ENCODE measurements at regions not wholly inside any gene's neighbourhood (a gene's known extent, or its start where the extent isn't known, plus 50 kb on each side); places are given as distances from the start of the nearest gene placed in this dataset.

DNA sequence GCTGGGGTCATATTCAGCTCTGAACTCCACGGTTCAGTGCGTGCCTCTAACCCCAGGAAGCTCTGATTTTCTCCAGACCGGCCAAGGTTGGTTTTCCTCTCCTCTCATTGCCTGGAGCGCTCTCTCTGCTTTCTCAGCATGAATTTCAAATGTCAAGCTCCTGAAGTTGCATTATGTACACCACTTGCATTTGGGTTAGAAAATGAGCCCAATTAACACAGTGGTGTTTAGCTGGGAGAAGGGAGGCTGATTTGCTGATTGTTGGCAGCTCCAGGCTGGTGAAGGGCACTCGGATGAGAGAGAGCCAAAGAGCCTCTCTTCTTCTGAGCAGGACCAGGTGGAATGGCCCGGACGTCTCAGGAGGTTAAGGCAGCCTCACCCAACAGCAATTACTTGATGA, 570.9 kb downstream of the VRK1 start:
- Histone ChIP-seq H3K4me1 (ENCODE audit: control insufficient read depth, extremely low read depth, insufficient read depth, low read length) (no peaks in the 10 kb centered on the region), H3K27me3 (ENCODE audit: control insufficient read depth in 2 of 2, insufficient read depth in 2 of 2, low read length in 2 of 2) (no peaks in the 10 kb centered on the region), H3K4me2 (ENCODE audit: insufficient read depth, low read length) (no peak overlapping the region), H3K4me3 (replicated peaks in 1 of 3; ENCODE audit: insufficient read depth in 1 of 3, low read depth in 1 of 3, low read length in 3 of 3) (no peak overlapping the region), H3K9me3 (replicated peaks; ENCODE audit: control insufficient read depth, insufficient read depth, low read length) (peaks cover 6% of the 10 kb centered on the region), H2AFZ (ENCODE audit: low read depth, low read length) (no peak overlapping the region), H3K9ac (replicated peaks; ENCODE audit: extremely low read depth, insufficient read depth, low read length) (no peak overlapping the region), H4K20me1 (replicated peaks; ENCODE audit: control insufficient read depth, extremely low read depth, insufficient read depth, low read length) (no peaks in the 10 kb centered on the region), H3K79me2 (ENCODE audit: control insufficient read depth, insufficient read depth, low read length) (no peaks in the 10 kb centered on the region), H3K36me3 (ENCODE audit: control insufficient read depth in 2 of 2, extremely low read depth in 1 of 2, insufficient read depth in 2 of 2, low read length in 2 of 2) (no peaks in the 10 kb centered on the region), H3K9me1 (replicated peaks; ENCODE audit: control insufficient read depth, extremely low read depth, insufficient read depth, low read length) (no peaks in the 10 kb centered on the region), H3K27ac (ENCODE audit: insufficient read depth, low read depth, low read length) (no peak overlapping the region)
- dilution Hi-C loops (cut with MboI; ENCODE audit: extremely low pct_ligation_motif_present, low sequenced_read_pairs) (no loop called here), intact Hi-C loops (cut with micrococcal nuclease) (no loop called here)
- DNase-seq (ENCODE audit: low read depth, low spot score) (no peak), FAIRE-seq (no peak)
- ChIA-PET CTCF (no interaction called here), POLR2A (no interaction called here)
- TF ChIP-seq, protein P1, sequence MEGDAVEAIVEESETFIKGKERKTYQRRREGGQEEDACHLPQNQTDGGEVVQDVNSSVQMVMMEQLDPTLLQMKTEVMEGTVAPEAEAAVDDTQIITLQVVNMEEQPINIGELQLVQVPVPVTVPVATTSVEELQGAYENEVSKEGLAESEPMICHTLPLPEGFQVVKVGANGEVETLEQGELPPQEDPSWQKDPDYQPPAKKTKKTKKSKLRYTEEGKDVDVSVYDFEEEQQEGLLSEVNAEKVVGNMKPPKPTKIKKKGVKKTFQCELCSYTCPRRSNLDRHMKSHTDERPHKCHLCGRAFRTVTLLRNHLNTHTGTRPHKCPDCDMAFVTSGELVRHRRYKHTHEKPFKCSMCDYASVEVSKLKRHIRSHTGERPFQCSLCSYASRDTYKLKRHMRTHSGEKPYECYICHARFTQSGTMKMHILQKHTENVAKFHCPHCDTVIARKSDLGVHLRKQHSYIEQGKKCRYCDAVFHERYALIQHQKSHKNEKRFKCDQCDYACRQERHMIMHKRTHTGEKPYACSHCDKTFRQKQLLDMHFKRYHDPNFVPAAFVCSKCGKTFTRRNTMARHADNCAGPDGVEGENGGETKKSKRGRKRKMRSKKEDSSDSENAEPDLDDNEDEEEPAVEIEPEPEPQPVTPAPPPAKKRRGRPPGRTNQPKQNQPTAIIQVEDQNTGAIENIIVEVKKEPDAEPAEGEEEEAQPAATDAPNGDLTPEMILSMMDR (IDR thresholded peaks at IDR 0.05; ENCODE audit: extremely low read depth in 1 of 2, insufficient read depth in 1 of 2, low read depth in 1 of 2, low read length in 2 of 2), result no peak
- no peak for TF ChIP-seq GATA2 (IDR thresholded peaks at IDR 0.05; ENCODE audit: insufficient read depth, insufficient read length, low read depth, low read length)
- BruUV-seq (replicated peaks), result no TSS peak

DNA sequence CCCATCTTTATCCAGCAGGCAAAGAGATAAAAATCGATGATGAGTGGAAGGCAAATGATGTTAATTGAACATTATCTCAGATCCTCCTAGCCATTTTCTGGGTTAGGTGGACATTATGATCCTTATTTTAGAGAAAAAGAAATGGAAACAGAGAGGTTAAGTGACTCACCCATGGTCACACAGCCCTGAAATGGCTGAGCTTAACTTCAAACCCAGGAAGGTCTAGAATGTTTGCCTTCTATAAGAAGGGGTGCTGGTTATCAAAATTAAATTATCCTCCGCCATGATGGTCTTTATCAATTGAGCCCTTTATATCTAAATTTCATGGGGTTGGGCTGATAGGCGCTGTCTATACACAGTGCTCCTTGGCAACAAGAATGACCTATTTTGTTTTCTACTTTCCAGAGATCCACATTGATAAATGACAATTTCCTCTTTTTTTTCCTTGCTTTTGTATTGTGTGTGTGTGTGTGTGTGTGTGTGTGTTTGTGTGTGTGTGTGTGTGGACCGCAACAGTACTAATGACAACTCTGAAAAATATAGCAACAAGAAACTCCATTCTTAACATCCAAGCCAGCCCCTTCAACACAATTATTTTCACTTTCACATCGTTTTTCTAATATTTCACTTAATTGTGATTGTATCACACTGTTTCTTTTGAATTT, 571.9 kb downstream of the VRK1 start:
- Histone ChIP-seq H3K36me3 (ENCODE audit: control insufficient read depth in 2 of 2, extremely low read depth in 1 of 2, insufficient read depth in 2 of 2, low read length in 2 of 2) (no peaks in the 10 kb centered on the region), H3K27ac (ENCODE audit: insufficient read depth, low read depth, low read length) (no peak overlapping the region), H3K27me3 (ENCODE audit: control insufficient read depth in 2 of 2, insufficient read depth in 2 of 2, low read length in 2 of 2) (no peaks in the 10 kb centered on the region), H2AFZ (ENCODE audit: low read depth, low read length) (no peak overlapping the region), H3K4me1 (ENCODE audit: control insufficient read depth, extremely low read depth, insufficient read depth, low read length) (no peaks in the 10 kb centered on the region), H3K4me3 (replicated peaks in 1 of 3; ENCODE audit: insufficient read depth in 1 of 3, low read depth in 1 of 3, low read length in 3 of 3) (no peak overlapping the region), H3K79me2 (ENCODE audit: control insufficient read depth, insufficient read depth, low read length) (no peaks in the 10 kb centered on the region), H3K9me3 (replicated peaks; ENCODE audit: control insufficient read depth, insufficient read depth, low read length) (peaks cover 6% of the 10 kb centered on the region), H3K9ac (replicated peaks; ENCODE audit: extremely low read depth, insufficient read depth, low read length) (no peak overlapping the region), H3K4me2 (ENCODE audit: insufficient read depth, low read length) (no peak overlapping the region), H3K9me1 (replicated peaks; ENCODE audit: control insufficient read depth, extremely low read depth, insufficient read depth, low read length) (no peaks in the 10 kb centered on the region), H4K20me1 (replicated peaks; ENCODE audit: control insufficient read depth, extremely low read depth, insufficient read depth, low read length) (no peaks in the 10 kb centered on the region)
- no peak for FAIRE-seq
- TF ChIP-seq, protein P1 (IDR thresholded peaks at IDR 0.05; ENCODE audit: extremely low read depth in 1 of 2, insufficient read depth in 1 of 2, low read depth in 1 of 2, low read length in 2 of 2), result no peak
- no peak for TF ChIP-seq JUN (IDR thresholded peaks at IDR 0.05; ENCODE audit: borderline replicate concordance, insufficient read depth, insufficient read length, low read depth)
- no peak for TF ChIP-seq EZH2 (IDR thresholded peaks at IDR 0.05; ENCODE audit: borderline replicate concordance, low read depth, low read length, severe bottlenecking)
- no peak for TF ChIP-seq FOS (IDR thresholded peaks at IDR 0.05; ENCODE audit: borderline replicate concordance, insufficient read depth, low read length)
- TF ChIP-seq, protein P2, sequence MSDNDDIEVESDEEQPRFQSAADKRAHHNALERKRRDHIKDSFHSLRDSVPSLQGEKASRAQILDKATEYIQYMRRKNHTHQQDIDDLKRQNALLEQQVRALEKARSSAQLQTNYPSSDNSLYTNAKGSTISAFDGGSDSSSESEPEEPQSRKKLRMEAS (IDR thresholded peaks at IDR 0.05; ENCODE audit: insufficient read depth, insufficient read length), result no peak
- TF ChIP-seq GATA2 (IDR thresholded peaks at IDR 0.05; ENCODE audit: insufficient read depth, insufficient read length, low read depth, low read length), result no peak
- no peak for TF ChIP-seq MYC (IDR thresholded peaks at IDR 0.05; ENCODE audit: low read depth, low read length)
- TF ChIP-seq POLR2A (IDR thresholded peaks at IDR 0.05; ENCODE audit: low read depth, low read length), result no peak
- TF ChIP-seq POLR2AphosphoS5 (IDR thresholded peaks at IDR 0.05; ENCODE audit: insufficient read depth, low read depth, low read length), result no peak
- no peak for DNase-seq (ENCODE audit: low read depth, low spot score)
- BruUV-seq (replicated peaks), result no TSS peak
- intact Hi-C loops (cut with micrococcal nuclease) (no loop called here), dilution Hi-C loops (cut with MboI; ENCODE audit: extremely low pct_ligation_motif_present, low sequenced_read_pairs) (no loop called here)
- ChIA-PET CTCF (no interaction called here), POLR2A (no interaction called here)
